ENCODE measurements at regions not wholly inside any gene's neighbourhood (a gene's known extent, or its start where the extent isn't known, plus 50 kb on each side); places are given as distances from the start of the nearest gene placed in this dataset.

GRCh38 chr5:97489010-97489840, 306.2 kb upstream of the RIOK2 start:
- TF ChIP-seq, protein P1, sequence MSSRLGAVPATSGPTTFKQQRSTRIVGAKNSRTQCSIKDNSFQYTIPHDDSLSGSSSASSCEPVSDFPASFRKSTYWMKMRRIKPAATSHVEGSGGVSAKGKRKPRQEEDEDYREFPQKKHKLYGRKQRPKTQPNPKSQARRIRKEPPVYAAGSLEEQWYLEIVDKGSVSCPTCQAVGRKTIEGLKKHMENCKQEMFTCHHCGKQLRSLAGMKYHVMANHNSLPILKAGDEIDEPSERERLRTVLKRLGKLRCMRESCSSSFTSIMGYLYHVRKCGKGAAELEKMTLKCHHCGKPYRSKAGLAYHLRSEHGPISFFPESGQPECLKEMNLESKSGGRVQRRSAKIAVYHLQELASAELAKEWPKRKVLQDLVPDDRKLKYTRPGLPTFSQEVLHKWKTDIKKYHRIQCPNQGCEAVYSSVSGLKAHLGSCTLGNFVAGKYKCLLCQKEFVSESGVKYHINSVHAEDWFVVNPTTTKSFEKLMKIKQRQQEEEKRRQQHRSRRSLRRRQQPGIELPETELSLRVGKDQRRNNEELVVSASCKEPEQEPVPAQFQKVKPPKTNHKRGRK (CRISPR knock-in tag; IDR thresholded peaks at IDR 0.05; ENCODE audit: borderline replicate concordance) = no peak
- no peak for TF ChIP-seq CREB1 (CRISPR knock-in tag; IDR thresholded peaks at IDR 0.05)
- no peak for TF ChIP-seq CTCF (IDR thresholded peaks at IDR 0.05)
- TF ChIP-seq NFYB (CRISPR knock-in tag; conservative IDR thresholded peaks at IDR 0.05; ENCODE audit: low read depth) = no peak
- TF ChIP-seq CREM (CRISPR knock-in tag; IDR thresholded peaks at IDR 0.05) = no peak

All from WTC11 (cell line).